Heart left ventricle (tissue), 13 donors: ENCODE measurements at regions not wholly inside any gene's neighbourhood (a gene's known extent, or its start where the extent isn't known, plus 50 kb on each side); places are given as distances from the start of the nearest gene placed in this dataset.

Experiments used
- POLR2A ChIP-seq, 2 donors: fragments of 450-650 bp; IDR thresholded peaks; one replicate each; pipeline ENCODE4 v1.6.1; 2017; ENCODE audit warnings: antibody characterized with exemption in 2 of 2, mild to moderate bottlenecking in 2 of 2, moderate library complexity in 2 of 2
- TF ChIP-seq, protein P1 (sequence below), 12 donors: fragments of 200-600 bp; sonication (generic) in 4 of 12; IDR thresholded peaks; one replicate each; pipeline versions ENCODE4 v1.5.0 to v1.8.0; 2018 to 2022; ENCODE audit warnings: antibody characterized with exemption in 12 of 12, mild to moderate bottlenecking in 5 of 12
- donor health status: ischemic (EF 13 %, LVEDD 7.1; RV severe dilation, severe dysfunction).
- donor health status: DM: no; HTN: yes; CAD: no.
- donor health status: DM: no; HTN: no; CAD: no.
- donor health status: ischemic (EF 25% LVEDD 6.9; RV normal size, moderate dysfunction).
- donor health status: ischemic (EF 25% LVEDD 5.7; RV mildly dilated, moderate dysfunction).
- donor health status: ischemic (EF 35%, LVEDD 5.7; RV mildly dilated, moderate dysfunction).
- donor health status: nonischemic (EF 11% LVEDD 7.7; RV severe dilation, severe dysfunction).
- donor health status: DM: yes; HTN: yes; CAD: no.
- donor health status: PGD.
- donor health status: ischemic (EF 29% LVEDD 5.4; RV normal size, mild dysfunction).
- donor health status: nonischemic (EF 23%, LVEDD 6.1; RV moderate dilation, normal function).

DNA sequence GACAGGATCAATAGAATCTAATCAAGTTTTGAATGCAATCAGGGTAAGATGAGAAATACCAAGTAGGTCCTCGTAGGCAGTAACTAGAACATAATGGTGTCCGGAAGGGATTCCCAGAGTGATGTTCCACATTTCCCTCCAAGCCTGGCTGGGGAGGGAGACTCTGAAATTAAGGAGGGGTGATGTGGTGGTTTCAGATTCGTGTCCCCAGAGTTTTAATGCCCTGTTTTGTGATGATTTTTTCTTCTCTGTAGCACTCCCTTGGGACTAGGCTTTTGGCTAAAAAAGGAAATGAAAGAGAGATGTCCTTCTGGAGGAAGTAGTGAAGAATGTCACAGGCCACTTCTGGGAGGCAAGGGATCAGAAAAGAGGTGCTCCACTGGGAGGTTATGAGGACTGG is 108.3 kb upstream of the CACNA2D3 start:
- TF ChIP-seq, protein P1, sequence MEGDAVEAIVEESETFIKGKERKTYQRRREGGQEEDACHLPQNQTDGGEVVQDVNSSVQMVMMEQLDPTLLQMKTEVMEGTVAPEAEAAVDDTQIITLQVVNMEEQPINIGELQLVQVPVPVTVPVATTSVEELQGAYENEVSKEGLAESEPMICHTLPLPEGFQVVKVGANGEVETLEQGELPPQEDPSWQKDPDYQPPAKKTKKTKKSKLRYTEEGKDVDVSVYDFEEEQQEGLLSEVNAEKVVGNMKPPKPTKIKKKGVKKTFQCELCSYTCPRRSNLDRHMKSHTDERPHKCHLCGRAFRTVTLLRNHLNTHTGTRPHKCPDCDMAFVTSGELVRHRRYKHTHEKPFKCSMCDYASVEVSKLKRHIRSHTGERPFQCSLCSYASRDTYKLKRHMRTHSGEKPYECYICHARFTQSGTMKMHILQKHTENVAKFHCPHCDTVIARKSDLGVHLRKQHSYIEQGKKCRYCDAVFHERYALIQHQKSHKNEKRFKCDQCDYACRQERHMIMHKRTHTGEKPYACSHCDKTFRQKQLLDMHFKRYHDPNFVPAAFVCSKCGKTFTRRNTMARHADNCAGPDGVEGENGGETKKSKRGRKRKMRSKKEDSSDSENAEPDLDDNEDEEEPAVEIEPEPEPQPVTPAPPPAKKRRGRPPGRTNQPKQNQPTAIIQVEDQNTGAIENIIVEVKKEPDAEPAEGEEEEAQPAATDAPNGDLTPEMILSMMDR (IDR thresholded peaks at IDR 0.05) = no peak
- no peak for TF ChIP-seq POLR2A (IDR thresholded peaks at IDR 0.05)
